Thymus (tissue), 11 donors: ENCODE measurements at regions not wholly inside any gene's neighbourhood (a gene's known extent, or its start where the extent isn't known, plus 50 kb on each side); places are given as distances from the start of the nearest gene placed in this dataset.

ENCODE experiments used
- DNase-seq, 9 donors: peaks; one replicate each; pipeline ENCODE4 v3.0.0-alpha.2; 2013; ENCODE audit warnings: low spot score in 9 of 9, low read depth in 6 of 9, missing footprints in 1 of 9
- H3K27ac ChIP-seq, 2 donors: one replicate each; pipeline ENCODE4 v1.5.1; 2013; ENCODE audit warnings: control low read depth in 1 of 2, low read depth in 1 of 2, low read length in 1 of 2, mild to moderate bottlenecking in 1 of 2, moderate library complexity in 1 of 2
- H3K27me3 ChIP-seq, 2 donors: one replicate each; pipeline ENCODE4 v1.5.1; 2013; ENCODE audit warnings: low read length in 1 of 2; ENCODE audit not compliant: control insufficient read depth in 2 of 2, insufficient read depth in 1 of 2
- H3K36me3 ChIP-seq, 2 donors: one replicate each; pipeline ENCODE4 v1.5.1; 2013; ENCODE audit warnings: low read length in 1 of 2, mild to moderate bottlenecking in 1 of 2, moderate library complexity in 1 of 2; ENCODE audit not compliant: control insufficient read depth in 2 of 2, insufficient read depth in 2 of 2
- H3K4me1 ChIP-seq, 2 donors: one replicate each; pipeline ENCODE4 v1.5.1; 2013; ENCODE audit warnings: low read length in 2 of 2; ENCODE audit not compliant: control insufficient read depth in 2 of 2, insufficient read depth in 2 of 2
- H3K4me3 ChIP-seq, 2 donors: one replicate each; pipeline ENCODE4 v1.5.1; 2013; ENCODE audit warnings: low read length in 2 of 2, control low read depth in 1 of 2, mild to moderate bottlenecking in 1 of 2
- H3K9me3 ChIP-seq, 2 donors: one replicate each; pipeline ENCODE4 v1.5.1; 2013; ENCODE audit warnings: low read length in 1 of 2, mild to moderate bottlenecking in 1 of 2; ENCODE audit not compliant: control insufficient read depth in 2 of 2, insufficient read depth in 1 of 2
- WGBS: extraction: QIAGEN DNeasy Blood & Tissue Kit; methylation state at CpG from one replicate; pipeline ENCODE4 v1.1.7; 2013; 5-methylcytosine and 5-hydroxymethylcytosine counted together
- donor health status: healthy.

- Histone ChIP-seq H3K36me3 (no peaks in the 10 kb centered on the region), H3K27ac (no peak overlapping the region), H3K9me3 (no peaks in the 10 kb centered on the region), H3K27me3 (no peaks in the 10 kb centered on the region), H3K4me1 (no peaks in the 10 kb centered on the region), H3K4me3 (no peak overlapping the region)
- 96% methylated on average over 3 of the region's 3 CpGs for WGBS
- no peak for DNase-seq
Measured at GRCh38 chr17:69912805-69913204, 162.2 kb upstream of the KCNJ16 start.

GRCh38 chr17:69913216-69913615, 161.8 kb upstream of the KCNJ16 start:
- Histone ChIP-seq H3K36me3 (no peaks in the 10 kb centered on the region), H3K9me3 (no peaks in the 10 kb centered on the region), H3K4me1 (no peaks in the 10 kb centered on the region), H3K27me3 (no peaks in the 10 kb centered on the region), H3K27ac (no peak overlapping the region), H3K4me3 (no peak overlapping the region)
- WGBS, result 93% methylated on average over 2 of the region's 2 CpGs
- DNase-seq, result no peak

GRCh38 chr17:69913616-69914015, 161.4 kb upstream of the KCNJ16 start:
- Histone ChIP-seq H3K9me3 (no peaks in the 10 kb centered on the region), H3K4me3 (no peak overlapping the region), H3K4me1 (no peaks in the 10 kb centered on the region), H3K27me3 (no peaks in the 10 kb centered on the region), H3K27ac (no peak overlapping the region), H3K36me3 (no peaks in the 10 kb centered on the region)
- 95% methylated on average over 2 of the region's 2 CpGs for WGBS
- DNase-seq, result no peak

- H3K9me3 ChIP-seq, result no peaks in the 10 kb centered on the region
- no peaks in the 10 kb centered on the region for H3K36me3 ChIP-seq
- 96% methylated on average over 1 of the region's 1 CpG for WGBS
- no peaks in the 10 kb centered on the region for H3K27me3 ChIP-seq
- H3K4me3 ChIP-seq, result no peak overlapping the region
- H3K27ac ChIP-seq, result no peak overlapping the region
- DNase-seq, result no peak
- no peaks in the 10 kb centered on the region for H3K4me1 ChIP-seq
Measured at GRCh38 chr17:69914520-69914919, 160.5 kb upstream of the KCNJ16 start.

GRCh38 chr17:69916761-69917160, 158.3 kb upstream of the KCNJ16 start:
- no peak overlapping the region for H3K4me3 ChIP-seq
- no peak overlapping the region for H3K27ac ChIP-seq
- no peaks in the 10 kb centered on the region for H3K36me3 ChIP-seq
- no peaks in the 10 kb centered on the region for H3K4me1 ChIP-seq
- H3K9me3 ChIP-seq, result no peaks in the 10 kb centered on the region
- WGBS, result 97% methylated on average over 2 of the region's 2 CpGs
- H3K27me3 ChIP-seq, result no peaks in the 10 kb centered on the region
- no peak for DNase-seq

DNA sequence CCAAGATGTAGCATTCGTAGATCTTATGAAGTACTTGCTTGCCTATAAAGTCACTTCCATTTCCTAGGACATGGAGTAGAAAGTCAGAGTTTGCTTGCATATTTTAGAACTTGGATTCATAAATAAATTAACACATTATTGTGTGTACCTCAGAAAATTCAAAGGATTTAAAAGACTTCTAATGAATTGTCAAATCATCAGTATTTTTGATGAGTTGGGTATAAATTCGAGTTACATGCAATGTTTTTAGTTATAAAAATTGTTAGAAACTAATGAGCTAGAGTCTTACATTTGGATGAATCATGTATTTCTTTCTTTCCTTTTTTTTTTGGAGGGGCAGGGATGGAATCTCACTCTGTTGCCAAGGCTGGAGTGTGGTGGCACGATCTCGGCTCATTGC, 156.9 kb upstream of the KCNJ16 start:
- Histone ChIP-seq H3K4me3 (no peak overlapping the region), H3K9me3 (no peaks in the 10 kb centered on the region), H3K27ac (no peak overlapping the region), H3K4me1 (no peaks in the 10 kb centered on the region), H3K27me3 (no peaks in the 10 kb centered on the region), H3K36me3 (no peaks in the 10 kb centered on the region)
- WGBS, result 96% methylated on average over 4 of the region's 4 CpGs
- DNase-seq, result no peak

GRCh38 chr17:69919789-69920188, 155.2 kb upstream of the KCNJ16 start:
- no peak overlapping the region for H3K4me3 ChIP-seq
- 98% methylated on average over 2 of the region's 2 CpGs for WGBS
- H3K4me1 ChIP-seq, result no peaks in the 10 kb centered on the region
- H3K27me3 ChIP-seq, result no peaks in the 10 kb centered on the region
- no peak for DNase-seq
- no peaks in the 10 kb centered on the region for H3K9me3 ChIP-seq
- H3K27ac ChIP-seq, result no peak overlapping the region
- no peaks in the 10 kb centered on the region for H3K36me3 ChIP-seq

DNA sequence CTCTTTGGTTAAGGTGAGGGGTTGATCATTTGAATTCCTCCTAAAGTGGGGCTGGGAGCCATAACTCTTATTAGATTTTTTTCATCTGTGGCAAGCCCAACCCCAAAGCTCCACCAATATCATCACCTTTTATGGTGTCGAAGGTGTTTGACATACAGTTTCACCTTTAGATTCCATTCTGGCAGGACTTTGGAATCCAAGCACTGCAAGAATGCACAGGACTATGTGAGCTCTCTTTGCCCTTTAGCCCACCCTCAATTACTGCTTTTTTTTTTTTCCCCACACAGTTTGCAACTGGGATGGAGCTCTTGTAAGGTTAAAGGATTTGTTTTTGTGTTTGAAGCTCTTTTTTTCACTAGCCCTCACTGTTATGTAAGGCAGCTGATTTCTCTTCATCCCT, 154.0 kb upstream of the KCNJ16 start:
- H3K4me1 ChIP-seq, result no peaks in the 10 kb centered on the region
- no peaks in the 10 kb centered on the region for H3K9me3 ChIP-seq
- no peaks in the 10 kb centered on the region for H3K36me3 ChIP-seq
- H3K27ac ChIP-seq, result no peak overlapping the region
- no peak for DNase-seq
- WGBS, result 93% methylated on average over 1 of the region's 1 CpG
- H3K27me3 ChIP-seq, result no peaks in the 10 kb centered on the region
- H3K4me3 ChIP-seq, result no peak overlapping the region

- WGBS, result 24% methylated on average over 4 of the region's 4 CpGs
- Histone ChIP-seq H3K27ac (no peak overlapping the region), H3K4me3 (no peak overlapping the region), H3K4me1 (no peaks in the 10 kb centered on the region), H3K36me3 (no peaks in the 10 kb centered on the region), H3K27me3 (no peaks in the 10 kb centered on the region), H3K9me3 (no peaks in the 10 kb centered on the region)
- no peak for DNase-seq
Measured at GRCh38 chr17:69928611-69929010, 146.4 kb upstream of the KCNJ16 start.

DNA sequence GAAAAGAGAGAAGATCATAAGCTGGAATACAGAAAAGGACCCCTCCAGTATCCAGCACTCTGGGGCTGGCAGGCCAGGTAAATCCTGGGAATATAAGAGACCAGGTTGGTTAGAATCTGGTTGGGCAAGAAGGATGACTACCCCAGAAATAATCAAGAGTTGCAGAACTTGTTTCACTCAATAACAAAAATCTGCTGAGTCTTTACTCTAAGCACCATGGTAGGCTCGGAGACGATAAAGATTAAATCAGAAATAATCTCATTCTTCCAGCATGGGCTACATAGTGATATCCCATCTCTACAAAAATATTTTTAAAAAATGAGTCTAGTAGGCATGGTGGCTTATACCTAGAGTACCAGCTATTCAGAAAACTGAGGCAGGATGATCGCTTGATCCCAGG, 138.0 kb upstream of the KCNJ16 start:
- Histone ChIP-seq H3K27me3 (no peaks in the 10 kb centered on the region), H3K4me1 (no peaks in the 10 kb centered on the region), H3K9me3 (no peaks in the 10 kb centered on the region), H3K36me3 (no peaks in the 10 kb centered on the region), H3K27ac (no peak overlapping the region), H3K4me3 (no peak overlapping the region)
- 66% methylated on average over 3 of the region's 3 CpGs for WGBS
- DNase-seq, result no peak
